Uterus (tissue), 2 donors: ENCODE measurements at regions not wholly inside any gene's neighbourhood (a gene's known extent, or its start where the extent isn't known, plus 50 kb on each side); places are given as distances from the start of the nearest gene placed in this dataset.

Experiments
- POLR2A ChIP-seq, 2 donors: fragments of 450-650 bp; IDR thresholded peaks; one replicate each; pipeline ENCODE4 v1.6.1; 2016; ENCODE audit warnings: antibody characterized with exemption in 2 of 2, mild to moderate bottlenecking in 1 of 2, moderate library complexity in 1 of 2
- TF ChIP-seq, protein P1 (sequence below), 4 experiments: fragments of 200-600 bp in 2 of 4; fragments of 450-650 bp in 2 of 4; sonication (generic) in 2 of 4; IDR thresholded peaks; one replicate each; pipeline ENCODE4 v1.5.1; 2016 to 2019; ENCODE audit warnings: antibody characterized with exemption in 4 of 4, mild to moderate bottlenecking in 2 of 4, moderate library complexity in 1 of 4

DNA sequence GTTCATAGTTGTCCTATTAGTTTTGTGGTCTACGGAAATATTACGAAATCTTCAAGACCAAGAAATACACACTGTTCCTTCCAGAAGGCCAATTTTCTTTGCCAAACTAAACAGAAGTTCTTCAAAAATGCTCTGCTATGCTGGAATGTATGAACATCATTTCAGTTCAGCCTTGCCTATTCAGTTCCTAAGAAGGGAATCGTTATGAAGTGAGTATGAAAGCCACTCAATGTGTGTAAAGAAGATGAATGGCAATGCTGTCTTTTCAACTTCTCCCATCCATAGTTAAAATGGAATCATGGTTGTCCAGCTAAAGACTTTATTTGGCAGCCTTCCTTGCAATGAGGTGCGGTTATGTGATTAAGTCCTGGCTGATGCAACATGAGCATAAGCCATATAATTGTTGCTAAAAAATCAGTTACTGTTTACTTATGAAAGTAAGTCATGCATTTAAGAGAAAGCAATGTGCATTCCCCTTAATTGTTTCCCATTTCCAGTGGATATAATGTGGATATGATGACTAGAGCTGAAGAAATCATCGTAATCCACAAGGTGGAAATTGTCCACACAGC lies 73.8 kb upstream of the PTPRR start:
- TF ChIP-seq POLR2A (IDR thresholded peaks at IDR 0.05), result no peak
- TF ChIP-seq, protein P1, sequence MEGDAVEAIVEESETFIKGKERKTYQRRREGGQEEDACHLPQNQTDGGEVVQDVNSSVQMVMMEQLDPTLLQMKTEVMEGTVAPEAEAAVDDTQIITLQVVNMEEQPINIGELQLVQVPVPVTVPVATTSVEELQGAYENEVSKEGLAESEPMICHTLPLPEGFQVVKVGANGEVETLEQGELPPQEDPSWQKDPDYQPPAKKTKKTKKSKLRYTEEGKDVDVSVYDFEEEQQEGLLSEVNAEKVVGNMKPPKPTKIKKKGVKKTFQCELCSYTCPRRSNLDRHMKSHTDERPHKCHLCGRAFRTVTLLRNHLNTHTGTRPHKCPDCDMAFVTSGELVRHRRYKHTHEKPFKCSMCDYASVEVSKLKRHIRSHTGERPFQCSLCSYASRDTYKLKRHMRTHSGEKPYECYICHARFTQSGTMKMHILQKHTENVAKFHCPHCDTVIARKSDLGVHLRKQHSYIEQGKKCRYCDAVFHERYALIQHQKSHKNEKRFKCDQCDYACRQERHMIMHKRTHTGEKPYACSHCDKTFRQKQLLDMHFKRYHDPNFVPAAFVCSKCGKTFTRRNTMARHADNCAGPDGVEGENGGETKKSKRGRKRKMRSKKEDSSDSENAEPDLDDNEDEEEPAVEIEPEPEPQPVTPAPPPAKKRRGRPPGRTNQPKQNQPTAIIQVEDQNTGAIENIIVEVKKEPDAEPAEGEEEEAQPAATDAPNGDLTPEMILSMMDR (IDR thresholded peaks at IDR 0.05), result no peak
